Thyroid gland (tissue), 4 donors: ENCODE measurements at regions not wholly inside any gene's neighbourhood (a gene's known extent, or its start where the extent isn't known, plus 50 kb on each side); places are given as distances from the start of the nearest gene placed in this dataset.

ENCODE experiments used
- DNase-seq, 2 donors: peaks; one replicate each; pipeline ENCODE4 v3.0.0-alpha.2; 2019
- H3K27ac ChIP-seq, 3 donors: fragments of 200-600 bp; sonication (generic); 1 replicate in 2 of 3; 2 replicates in 1 of 3; pipeline ENCODE4 v1.5.1; 2016 to 2019; ENCODE audit warnings: mild to moderate bottlenecking in 1 of 3, moderate library complexity in 1 of 3
- H3K27me3 ChIP-seq: fragments of 200-600 bp; sonication (generic); one replicate; pipeline ENCODE4 v1.5.1; 2019
- H3K36me3 ChIP-seq, 2 donors: fragments of 200-600 bp; sonication (generic); one replicate each; pipeline ENCODE4 v1.5.1; 2016 to 2019
- H3K4me1 ChIP-seq, 2 donors: fragments of 200-600 bp; sonication (generic); one replicate each; pipeline ENCODE4 v1.5.1; 2017 to 2019
- H3K4me3 ChIP-seq, 3 donors: fragments of 200-600 bp; sonication (generic); replicated peaks in 1 of 3; 1 replicate in 2 of 3; 2 replicates in 1 of 3; pipeline ENCODE4 v1.5.1; 2016; ENCODE audit warnings: mild to moderate bottlenecking in 1 of 3
- H3K9me3 ChIP-seq: fragments of 200-600 bp; sonication (generic); one replicate; pipeline ENCODE4 v1.5.1; 2017
- CTCF ChIP-seq, 6 experiments: fragments of 200-600 bp in 3 of 6; fragments of 450-650 bp in 3 of 6; sonication (generic) in 3 of 6; IDR thresholded peaks; one replicate each; pipeline ENCODE4 v1.5.1; 2016 to 2019; ENCODE audit warnings: antibody characterized with exemption in 6 of 6, mild to moderate bottlenecking in 2 of 6, inconsistent platforms in 1 of 6, moderate library complexity in 1 of 6
- POLR2A ChIP-seq, 2 donors: fragments of 450-650 bp; IDR thresholded peaks; one replicate each; pipeline ENCODE4 v1.6.1; 2017; ENCODE audit warnings: antibody characterized with exemption in 2 of 2, mild to moderate bottlenecking in 2 of 2, moderate library complexity in 1 of 2
- WGBS, 2 donors: methylation state at CpG; one replicate each; pipeline ENCODE4 v1.1.5; 2017; 5-methylcytosine and 5-hydroxymethylcytosine counted together
- intact Hi-C: fragments of 100-400 bp; cut with DNase I; formaldehyde crosslinking; loops from one replicate; pipeline ENCODE4 v1.15.1; 2023

GRCh38 chr5:114250536-114250935 is 111.3 kb upstream of the KCNN2 start:
- intact Hi-C loops = no loop called here
- H3K27ac ChIP-seq = no peak overlapping the region
- WGBS, 2 donors = 86 to 92% methylated on average over 3 of the region's 3 CpGs
- no peak overlapping the region for H3K4me3 ChIP-seq
- no peaks in the 10 kb centered on the region for H3K4me1 ChIP-seq
- no peaks in the 10 kb centered on the region for H3K27me3 ChIP-seq
- H3K9me3 ChIP-seq = no peaks in the 10 kb centered on the region
- DNase-seq = no peak
- H3K36me3 ChIP-seq = no peaks in the 10 kb centered on the region
- TF ChIP-seq CTCF (IDR thresholded peaks at IDR 0.05) (no peak), POLR2A (IDR thresholded peaks at IDR 0.05) (no peak)

DNA sequence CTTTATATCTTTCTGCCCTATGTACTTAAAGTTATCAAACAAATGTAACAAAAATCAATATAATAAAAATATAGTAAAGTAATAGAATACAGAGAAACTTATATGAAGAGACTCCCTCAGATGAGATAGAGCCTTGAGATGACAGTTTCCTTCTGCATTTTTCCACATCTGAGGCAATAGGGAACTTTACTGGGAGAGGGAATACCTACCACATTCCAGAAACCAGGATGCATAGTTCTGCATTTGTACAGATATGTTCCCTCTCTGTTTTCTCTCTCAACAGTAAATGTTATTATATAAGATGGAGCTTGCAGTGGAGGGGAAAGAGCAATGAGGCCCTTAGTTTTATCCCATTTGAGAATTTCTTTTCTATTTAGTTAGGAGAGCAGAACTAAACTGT is 109.6 kb upstream of the KCNN2 start:
- intact Hi-C loops = no loop called here
- no peaks in the 10 kb centered on the region for H3K36me3 ChIP-seq
- DNase-seq = no peak
- H3K27ac ChIP-seq = no peak overlapping the region
- no peak overlapping the region for H3K4me3 ChIP-seq
- no peaks in the 10 kb centered on the region for H3K27me3 ChIP-seq
- H3K4me1 ChIP-seq = no peaks in the 10 kb centered on the region
- H3K9me3 ChIP-seq = no peaks in the 10 kb centered on the region
- TF ChIP-seq CTCF (IDR thresholded peaks at IDR 0.05) = no peak
- TF ChIP-seq POLR2A (IDR thresholded peaks at IDR 0.05) = no peak

GRCh38 chr5:114255260-114255659 is 106.6 kb upstream of the KCNN2 start:
- Histone ChIP-seq H3K4me1 (no peaks in the 10 kb centered on the region), H3K36me3 (no peaks in the 10 kb centered on the region), H3K27me3 (no peaks in the 10 kb centered on the region), H3K9me3 (no peaks in the 10 kb centered on the region), H3K4me3 (no peak overlapping the region), H3K27ac (no peak overlapping the region)
- WGBS, 2 donors = 29 to 43% methylated on average over 3 of the region's 3 CpGs
- no peak for DNase-seq
- TF ChIP-seq CTCF (IDR thresholded peaks at IDR 0.05) = no peak
- no peak for TF ChIP-seq POLR2A (IDR thresholded peaks at IDR 0.05)
- intact Hi-C loops = no loop called here

DNA sequence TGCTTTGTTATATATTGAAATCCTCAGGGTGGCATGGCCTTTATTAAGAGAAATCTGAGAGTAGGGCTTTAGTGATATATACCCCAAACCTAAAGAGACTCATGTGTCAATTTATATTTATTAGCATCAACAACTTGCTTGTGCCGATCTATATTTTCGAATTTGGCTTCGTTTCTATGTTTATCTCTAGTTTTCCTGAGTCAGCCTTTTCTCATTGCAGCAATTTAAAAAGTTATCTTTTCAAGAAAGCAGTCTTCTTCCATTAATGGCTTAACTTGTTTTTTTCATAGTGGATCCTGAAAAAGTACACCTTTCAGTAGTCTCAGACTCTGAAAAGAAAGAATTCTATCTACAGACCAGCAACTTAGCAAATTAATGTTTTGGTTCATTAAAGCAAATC is 99.9 kb upstream of the KCNN2 start:
- no peak for TF ChIP-seq POLR2A (IDR thresholded peaks at IDR 0.05)
- no peak for TF ChIP-seq CTCF (IDR thresholded peaks at IDR 0.05)
- Histone ChIP-seq H3K36me3 (no peaks in the 10 kb centered on the region), H3K4me1 (no peaks in the 10 kb centered on the region), H3K27ac (no peak overlapping the region), H3K9me3 (no peaks in the 10 kb centered on the region), H3K4me3 (no peak overlapping the region), H3K27me3 (no peaks in the 10 kb centered on the region)
- 81 to 90% methylated on average over 3 of the region's 3 CpGs for WGBS, 2 donors
- intact Hi-C loops = no loop called here
- no peak for DNase-seq

GRCh38 chr5:114265432-114266060 is 96.3 kb upstream of the KCNN2 start:
- no peaks in the 10 kb centered on the region for H3K27me3 ChIP-seq
- intact Hi-C loops = no loop called here
- 48 to 68% methylated on average over 2 of the region's 2 CpGs for WGBS, 2 donors
- no peaks in the 10 kb centered on the region for H3K36me3 ChIP-seq
- no peak for DNase-seq
- no peak overlapping the region for H3K4me3 ChIP-seq
- H3K9me3 ChIP-seq = no peaks in the 10 kb centered on the region
- TF ChIP-seq POLR2A (IDR thresholded peaks at IDR 0.05) (no peak), CTCF (IDR thresholded peaks at IDR 0.05) (no peak)
- no peaks in the 10 kb centered on the region for H3K4me1 ChIP-seq
- no peak overlapping the region for H3K27ac ChIP-seq
